NCI-H524 (cell line): ENCODE measurements at regions not wholly inside any gene's neighbourhood (a gene's known extent, or its start where the extent isn't known, plus 50 kb on each side); places are given as distances from the start of the nearest gene placed in this dataset.
"Not testable (repeated sequence)": the region's sequence is repeated elsewhere in the genome, so short reads cannot be mapped to it uniquely, and the experiment has no call there.

ENCODE experiments used
- DNase-seq, 2 experiments: peaks; one replicate each; lab custom pipeline; 2025; lab: John Stamatoyannopoulos, UW

GRCh38 chr17:30712859-30713258, 111.6 kb downstream of the CRLF3 start:
- DNase-seq: not testable (repeated sequence)

GRCh38 chr17:30711626-30712507, 112.6 kb downstream of the CRLF3 start:
- DNase-seq: not testable (repeated sequence)

- not testable (repeated sequence) for DNase-seq
These were observed 113.3 kb downstream of the CRLF3 start for GRCh38 chr17:30711176-30711575.

- peak; percentile 43 to 49 for DNase-seq
These were observed 114.0 kb downstream of the CRLF3 start for GRCh38 chr17:30710276-30711088.

- peak in 1 of 2 experiments; percentile 54 for DNase-seq
These were observed 114.8 kb downstream of the CRLF3 start for GRCh38 chr17:30709561-30710275.

- DNase-seq: peak; percentile 46 to 55
These were observed 115.4 kb downstream of the CRLF3 start for GRCh38 chr17:30709096-30709495.

- peak; percentile 98 to 99 for DNase-seq
These were observed 116.0 kb downstream of the CRLF3 start for GRCh38 chr17:30708241-30709078.

- peak; percentile 83 to 92 for DNase-seq
These were observed 116.7 kb downstream of the CRLF3 start for GRCh38 chr17:30707724-30708240.

- DNase-seq: peak in 1 of 2 experiments; percentile 33
These were observed 117.8 kb downstream of the CRLF3 start for GRCh38 chr17:30706461-30707335.

GRCh38 chr17:30706004-30706403, 118.5 kb downstream of the CRLF3 start:
- not testable (repeated sequence) for DNase-seq

GRCh38 chr17:30701498-30701989, 122.9 kb downstream of the CRLF3 start:
- DNase-seq: no peak

- not testable (repeated sequence) for DNase-seq
These were observed 123.7 kb downstream of the CRLF3 start for GRCh38 chr17:30700833-30701232.

- DNase-seq: peak; percentile 10 to 66
These were observed 126.7 kb downstream of the CRLF3 start for GRCh38 chr17:30697619-30698460.

- no peak for DNase-seq
These were observed 128.3 kb downstream of the CRLF3 start for GRCh38 chr17:30696234-30696633.

GRCh38 chr17:30695265-30695811, 129.2 kb downstream of the CRLF3 start:
- not testable (repeated sequence) for DNase-seq

- peak; percentile 26 to 57 for DNase-seq
These were observed 130.7 kb downstream of the CRLF3 start for GRCh38 chr17:30693772-30694171.

GRCh38 chr17:30689266-30690000, 135.1 kb downstream of the CRLF3 start:
- not testable (repeated sequence) for DNase-seq
